ENCODE measurements at regions not wholly inside any gene's neighbourhood (a gene's known extent, or its start where the extent isn't known, plus 50 kb on each side); places are given as distances from the start of the nearest gene placed in this dataset.

- FAIRE-seq: no peak
- H3K27ac Mint-ChIP-seq (ENCODE audit: unreplicated experiment): peak overlapping the region; percentile 97
These were observed 114.4 kb upstream of the CCN2 start for GRCh38 chr6:132065556-132065955.

GRCh38 chr6:132063738-132064137 lies 112.6 kb upstream of the CCN2 start:
- no peaks in the 10 kb centered on the region for H3K9me3 Mint-ChIP-seq (ENCODE audit: unreplicated experiment)
- peaks cover 33% of the 10 kb centered on the region for H3K4me1 ChIP-seq (ENCODE audit: insufficient read depth, low read length)
- H3K79me2 ChIP-seq (ENCODE audit: insufficient read depth, low read length): no peaks in the 10 kb centered on the region
- H3K9ac ChIP-seq (ENCODE audit: low read length): peak overlapping the region; percentile 73
- TF ChIP-seq, protein P1, sequence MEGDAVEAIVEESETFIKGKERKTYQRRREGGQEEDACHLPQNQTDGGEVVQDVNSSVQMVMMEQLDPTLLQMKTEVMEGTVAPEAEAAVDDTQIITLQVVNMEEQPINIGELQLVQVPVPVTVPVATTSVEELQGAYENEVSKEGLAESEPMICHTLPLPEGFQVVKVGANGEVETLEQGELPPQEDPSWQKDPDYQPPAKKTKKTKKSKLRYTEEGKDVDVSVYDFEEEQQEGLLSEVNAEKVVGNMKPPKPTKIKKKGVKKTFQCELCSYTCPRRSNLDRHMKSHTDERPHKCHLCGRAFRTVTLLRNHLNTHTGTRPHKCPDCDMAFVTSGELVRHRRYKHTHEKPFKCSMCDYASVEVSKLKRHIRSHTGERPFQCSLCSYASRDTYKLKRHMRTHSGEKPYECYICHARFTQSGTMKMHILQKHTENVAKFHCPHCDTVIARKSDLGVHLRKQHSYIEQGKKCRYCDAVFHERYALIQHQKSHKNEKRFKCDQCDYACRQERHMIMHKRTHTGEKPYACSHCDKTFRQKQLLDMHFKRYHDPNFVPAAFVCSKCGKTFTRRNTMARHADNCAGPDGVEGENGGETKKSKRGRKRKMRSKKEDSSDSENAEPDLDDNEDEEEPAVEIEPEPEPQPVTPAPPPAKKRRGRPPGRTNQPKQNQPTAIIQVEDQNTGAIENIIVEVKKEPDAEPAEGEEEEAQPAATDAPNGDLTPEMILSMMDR (IDR thresholded peaks at IDR 0.05; ENCODE audit: insufficient read depth, low read depth, low read length): no peak
- no peak for TF ChIP-seq EZH2 (IDR thresholded peaks at IDR 0.05; ENCODE audit: insufficient read depth, low read length)
- H3K27ac Mint-ChIP-seq (ENCODE audit: unreplicated experiment): peak overlapping the region; percentile 97
- H3K36me3 ChIP-seq (ENCODE audit: insufficient read depth, low read length): no peaks in the 10 kb centered on the region
- no peak overlapping the region for H3K4me3 Mint-ChIP-seq (ENCODE audit: unreplicated experiment)
- H3K27me3 ChIP-seq (ENCODE audit: insufficient read depth, low read length): no peaks in the 10 kb centered on the region
- DNase-seq (ENCODE audit: low read depth) (peak; percentile 93), FAIRE-seq (peak; percentile 92)
- no peaks in the 10 kb centered on the region for H4K20me1 ChIP-seq (ENCODE audit: insufficient read depth, low read length)
- peak overlapping the region; percentile 65 for H3K4me2 ChIP-seq (ENCODE audit: low read length)
- H3K4me3 ChIP-seq (ENCODE audit: insufficient read depth, low read depth, low read length): no peak overlapping the region
- H3K9me3 ChIP-seq (ENCODE audit: insufficient read depth, low read depth, low read length): no peaks in the 10 kb centered on the region
- H3K27me3 Mint-ChIP-seq (ENCODE audit: low read depth, unreplicated experiment): no peaks in the 10 kb centered on the region
- peak overlapping the region; percentile 29 for H2AFZ ChIP-seq (ENCODE audit: low read depth, low read length)
- H3K4me1 Mint-ChIP-seq (ENCODE audit: low read depth, unreplicated experiment): peaks cover 53% of the 10 kb centered on the region
- no peaks in the 10 kb centered on the region for H3K36me3 Mint-ChIP-seq (ENCODE audit: low read depth, unreplicated experiment)
- H3K27ac ChIP-seq (ENCODE audit: low read depth, low read length): peak overlapping the region; percentile 93

More at GRCh38 chr6:132065556-132065955, 114.4 kb upstream of the CCN2 start:
- no peak overlapping the region for H3K4me3 Mint-ChIP-seq (ENCODE audit: unreplicated experiment)
- H3K4me1 Mint-ChIP-seq (ENCODE audit: low read depth, unreplicated experiment): peaks cover 50% of the 10 kb centered on the region
- H3K4me1 ChIP-seq (ENCODE audit: insufficient read depth, low read length): peaks cover 33% of the 10 kb centered on the region
- no peak overlapping the region for H3K9ac ChIP-seq (ENCODE audit: low read length)
- no peaks in the 10 kb centered on the region for H3K79me2 ChIP-seq (ENCODE audit: insufficient read depth, low read length)
- no peak overlapping the region for H3K4me3 ChIP-seq (ENCODE audit: insufficient read depth, low read depth, low read length)
- no peaks in the 10 kb centered on the region for H3K9me3 ChIP-seq (ENCODE audit: insufficient read depth, low read depth, low read length)
- H4K20me1 ChIP-seq (ENCODE audit: insufficient read depth, low read length): no peaks in the 10 kb centered on the region
- H3K36me3 ChIP-seq (ENCODE audit: insufficient read depth, low read length): no peaks in the 10 kb centered on the region
- H2AFZ ChIP-seq (ENCODE audit: low read depth, low read length): no peak overlapping the region
- H3K36me3 Mint-ChIP-seq (ENCODE audit: low read depth, unreplicated experiment): no peaks in the 10 kb centered on the region
- H3K9me3 Mint-ChIP-seq (ENCODE audit: unreplicated experiment): no peaks in the 10 kb centered on the region
- no peaks in the 10 kb centered on the region for H3K27me3 ChIP-seq (ENCODE audit: insufficient read depth, low read length)
- H3K4me2 ChIP-seq (ENCODE audit: low read length): no peak overlapping the region
- no peaks in the 10 kb centered on the region for H3K27me3 Mint-ChIP-seq (ENCODE audit: low read depth, unreplicated experiment)
- H3K27ac ChIP-seq (ENCODE audit: low read depth, low read length): no peak overlapping the region
- DNase-seq (ENCODE audit: low read depth): peak; percentile 52
- TF ChIP-seq, protein P1 (IDR thresholded peaks at IDR 0.05; ENCODE audit: insufficient read depth, low read depth, low read length): no peak
- no peak for TF ChIP-seq EZH2 (IDR thresholded peaks at IDR 0.05; ENCODE audit: insufficient read depth, low read length)

DNA sequence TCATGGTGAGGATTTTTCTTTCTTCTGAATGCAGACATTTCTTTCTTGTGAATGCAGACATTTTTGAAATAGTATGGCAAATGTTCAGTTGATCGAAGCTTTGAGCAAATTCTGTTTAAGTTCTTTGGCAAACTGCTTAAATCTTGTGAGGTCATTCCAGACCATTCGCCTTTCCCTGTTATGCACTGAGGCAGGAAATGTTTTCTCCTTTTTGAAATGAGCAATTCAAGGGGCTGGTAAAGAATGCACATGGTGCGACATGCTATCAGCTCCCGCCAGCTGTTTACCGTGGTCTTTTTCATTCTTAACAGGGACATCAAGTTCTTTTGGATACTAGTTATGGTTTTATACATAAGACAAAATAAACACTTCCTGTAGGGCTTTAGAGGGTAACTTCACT lies 112.0 kb upstream of the CCN2 start:
- H3K27ac Mint-ChIP-seq (ENCODE audit: unreplicated experiment): peak overlapping the region; percentile 97
- Histone ChIP-seq H3K4me3 (ENCODE audit: insufficient read depth, low read depth, low read length) (no peak overlapping the region), H2AFZ (ENCODE audit: low read depth, low read length) (no peak overlapping the region), H3K79me2 (ENCODE audit: insufficient read depth, low read length) (no peaks in the 10 kb centered on the region), H3K4me1 (ENCODE audit: insufficient read depth, low read length) (peaks cover 33% of the 10 kb centered on the region), H3K36me3 (ENCODE audit: insufficient read depth, low read length) (no peaks in the 10 kb centered on the region), H3K9ac (ENCODE audit: low read length) (peak overlapping the region; percentile 73), H3K27ac (ENCODE audit: low read depth, low read length) (peak overlapping the region; percentile 93), H4K20me1 (ENCODE audit: insufficient read depth, low read length) (no peaks in the 10 kb centered on the region), H3K27me3 (ENCODE audit: insufficient read depth, low read length) (no peaks in the 10 kb centered on the region), H3K4me2 (ENCODE audit: low read length) (peak overlapping the region; percentile 65), H3K9me3 (ENCODE audit: insufficient read depth, low read depth, low read length) (no peaks in the 10 kb centered on the region)
- H3K27me3 Mint-ChIP-seq (ENCODE audit: low read depth, unreplicated experiment): no peaks in the 10 kb centered on the region
- H3K36me3 Mint-ChIP-seq (ENCODE audit: low read depth, unreplicated experiment): no peaks in the 10 kb centered on the region
- FAIRE-seq (no peak), DNase-seq (ENCODE audit: low read depth) (peak; percentile 88)
- H3K4me1 Mint-ChIP-seq (ENCODE audit: low read depth, unreplicated experiment): peaks cover 53% of the 10 kb centered on the region
- no peak overlapping the region for H3K4me3 Mint-ChIP-seq (ENCODE audit: unreplicated experiment)
- no peak for TF ChIP-seq EZH2 (IDR thresholded peaks at IDR 0.05; ENCODE audit: insufficient read depth, low read length)
- no peaks in the 10 kb centered on the region for H3K9me3 Mint-ChIP-seq (ENCODE audit: unreplicated experiment)
